C4-2B (cell line): ENCODE measurements at regions not wholly inside any gene's neighbourhood (a gene's known extent, or its start where the extent isn't known, plus 50 kb on each side); places are given as distances from the start of the nearest gene placed in this dataset.
"Not testable (repeated sequence)": the region's sequence is repeated elsewhere in the genome, so short reads cannot be mapped to it uniquely, and the experiment has no call there.

Experiments
- H3K27ac ChIP-seq: fragments of 450-650 bp; 2 replicates; pipeline ENCODE4 v1.5.1; 2017
- ZFX ChIP-seq: fragments of 450-650 bp; IDR thresholded peaks from 2 replicates; pipeline ENCODE4 v1.6.1; 2017
- TF ChIP-seq, protein P1 (sequence below): fragments of 450-650 bp; conservative IDR thresholded peaks from 2 replicates; pipeline ENCODE4 v1.5.1; 2017; ENCODE audit warnings: mild to moderate bottlenecking

GRCh38 chr6:115873901-115874300 is 186.8 kb downstream of the FRK start:
- no peak for TF ChIP-seq ZFX
- TF ChIP-seq, protein P1, sequence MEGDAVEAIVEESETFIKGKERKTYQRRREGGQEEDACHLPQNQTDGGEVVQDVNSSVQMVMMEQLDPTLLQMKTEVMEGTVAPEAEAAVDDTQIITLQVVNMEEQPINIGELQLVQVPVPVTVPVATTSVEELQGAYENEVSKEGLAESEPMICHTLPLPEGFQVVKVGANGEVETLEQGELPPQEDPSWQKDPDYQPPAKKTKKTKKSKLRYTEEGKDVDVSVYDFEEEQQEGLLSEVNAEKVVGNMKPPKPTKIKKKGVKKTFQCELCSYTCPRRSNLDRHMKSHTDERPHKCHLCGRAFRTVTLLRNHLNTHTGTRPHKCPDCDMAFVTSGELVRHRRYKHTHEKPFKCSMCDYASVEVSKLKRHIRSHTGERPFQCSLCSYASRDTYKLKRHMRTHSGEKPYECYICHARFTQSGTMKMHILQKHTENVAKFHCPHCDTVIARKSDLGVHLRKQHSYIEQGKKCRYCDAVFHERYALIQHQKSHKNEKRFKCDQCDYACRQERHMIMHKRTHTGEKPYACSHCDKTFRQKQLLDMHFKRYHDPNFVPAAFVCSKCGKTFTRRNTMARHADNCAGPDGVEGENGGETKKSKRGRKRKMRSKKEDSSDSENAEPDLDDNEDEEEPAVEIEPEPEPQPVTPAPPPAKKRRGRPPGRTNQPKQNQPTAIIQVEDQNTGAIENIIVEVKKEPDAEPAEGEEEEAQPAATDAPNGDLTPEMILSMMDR: no peak

DNA sequence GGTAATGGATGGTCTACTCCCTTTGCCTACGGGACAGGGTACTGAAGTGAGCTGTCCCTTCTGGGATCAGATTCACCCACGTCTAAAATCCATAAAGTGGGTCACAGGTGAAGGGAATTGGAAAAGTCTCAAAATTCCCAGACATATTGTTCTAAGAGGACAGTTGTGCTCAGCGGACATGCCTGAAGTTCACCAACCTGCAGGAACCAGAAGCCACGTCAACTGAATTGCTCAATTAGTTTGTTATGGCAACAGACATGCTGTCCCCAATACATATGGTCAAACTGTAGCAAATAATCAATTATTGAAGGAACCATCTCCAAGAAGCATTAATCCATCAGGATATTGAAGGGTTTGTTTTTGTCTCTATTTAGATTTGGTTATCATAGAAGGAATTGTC is 190.2 kb downstream of the FRK start:
- no peak for TF ChIP-seq ZFX
- no peak overlapping the region for H3K27ac ChIP-seq

More at GRCh38 chr6:115873901-115874300, 186.8 kb downstream of the FRK start:
- H3K27ac ChIP-seq: no peak overlapping the region

DNA sequence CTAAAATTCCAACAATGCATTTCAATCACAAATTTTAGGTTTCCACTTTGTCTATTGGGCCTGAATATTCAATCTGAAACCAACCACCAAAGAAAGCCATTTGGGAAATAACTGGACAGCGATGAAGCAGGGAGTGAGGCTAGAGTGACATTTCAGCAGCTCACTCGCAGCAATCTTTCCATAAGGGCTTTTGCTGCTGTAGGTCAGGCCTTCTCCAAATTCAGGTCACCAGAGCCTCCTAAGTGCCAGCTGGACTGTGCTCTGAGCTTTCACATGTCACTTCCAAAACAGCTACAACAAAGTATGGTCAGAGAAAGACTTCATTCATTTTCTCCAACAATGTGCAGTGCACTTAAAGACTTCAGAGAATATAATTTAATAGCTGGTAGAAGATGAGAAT is 194.8 kb downstream of the FRK start:
- no peak overlapping the region for H3K27ac ChIP-seq
- TF ChIP-seq, protein P1: no peak
- no peak for TF ChIP-seq ZFX

DNA sequence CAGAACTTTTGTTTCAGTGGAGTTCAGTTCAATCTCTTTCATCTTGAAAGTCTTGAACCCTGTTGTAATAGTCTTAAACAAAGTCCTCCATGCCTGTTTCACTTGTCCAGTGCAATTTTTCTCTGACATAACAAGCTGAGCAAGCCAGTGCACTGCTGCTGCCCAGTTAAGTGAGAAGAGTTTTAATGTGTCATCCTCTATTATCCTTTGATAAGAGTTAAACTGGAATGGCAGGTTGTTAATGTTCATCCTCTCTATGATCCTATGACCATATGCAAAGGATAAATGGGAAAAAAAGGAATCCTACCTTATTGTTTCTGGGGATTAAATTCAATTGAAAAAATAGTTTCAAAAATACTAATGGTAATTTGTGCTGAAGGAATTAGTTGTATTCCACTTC is 197.5 kb downstream of the FRK start:
- TF ChIP-seq ZFX: no peak
- TF ChIP-seq, protein P1: no peak
- H3K27ac ChIP-seq: no peak overlapping the region

DNA sequence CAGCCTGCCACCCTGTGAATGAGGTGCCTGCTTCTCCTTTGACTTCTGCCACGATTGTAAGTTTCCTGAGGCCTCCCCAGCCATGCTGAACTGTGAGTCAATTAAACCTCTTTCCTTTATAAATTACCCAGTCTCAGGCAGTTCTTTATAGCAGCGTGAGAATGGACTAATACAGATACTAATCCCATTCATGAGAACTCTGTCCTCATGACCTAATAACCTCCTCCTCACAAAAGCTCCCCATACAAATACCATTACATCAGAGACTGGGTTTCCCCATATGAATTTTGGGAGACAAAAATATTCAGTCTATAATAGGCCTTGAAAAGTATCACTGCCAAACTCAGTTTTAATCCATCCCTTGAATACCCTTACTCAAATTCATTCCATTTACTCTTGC is 199.0 kb downstream of the FRK start:
- H3K27ac ChIP-seq: not testable (repeated sequence)

DNA sequence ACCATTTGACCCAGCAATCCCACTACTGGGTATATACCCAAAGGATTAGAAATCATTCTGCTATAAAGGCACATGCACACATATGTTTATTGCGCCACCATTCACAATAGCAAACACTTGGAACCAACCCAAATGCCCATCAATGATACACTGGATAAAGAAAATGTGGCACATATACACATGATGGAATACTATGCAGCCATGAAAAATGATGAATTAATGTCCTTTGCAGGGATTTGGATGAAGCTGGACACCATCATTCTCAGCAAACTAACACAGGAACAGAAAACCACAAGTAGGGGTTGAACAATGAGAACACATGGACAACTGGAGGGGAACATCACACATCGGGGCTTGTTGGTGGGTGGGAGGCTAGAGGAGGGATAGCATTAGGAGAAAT is 201.1 kb downstream of the FRK start:
- not testable (repeated sequence) for H3K27ac ChIP-seq

DNA sequence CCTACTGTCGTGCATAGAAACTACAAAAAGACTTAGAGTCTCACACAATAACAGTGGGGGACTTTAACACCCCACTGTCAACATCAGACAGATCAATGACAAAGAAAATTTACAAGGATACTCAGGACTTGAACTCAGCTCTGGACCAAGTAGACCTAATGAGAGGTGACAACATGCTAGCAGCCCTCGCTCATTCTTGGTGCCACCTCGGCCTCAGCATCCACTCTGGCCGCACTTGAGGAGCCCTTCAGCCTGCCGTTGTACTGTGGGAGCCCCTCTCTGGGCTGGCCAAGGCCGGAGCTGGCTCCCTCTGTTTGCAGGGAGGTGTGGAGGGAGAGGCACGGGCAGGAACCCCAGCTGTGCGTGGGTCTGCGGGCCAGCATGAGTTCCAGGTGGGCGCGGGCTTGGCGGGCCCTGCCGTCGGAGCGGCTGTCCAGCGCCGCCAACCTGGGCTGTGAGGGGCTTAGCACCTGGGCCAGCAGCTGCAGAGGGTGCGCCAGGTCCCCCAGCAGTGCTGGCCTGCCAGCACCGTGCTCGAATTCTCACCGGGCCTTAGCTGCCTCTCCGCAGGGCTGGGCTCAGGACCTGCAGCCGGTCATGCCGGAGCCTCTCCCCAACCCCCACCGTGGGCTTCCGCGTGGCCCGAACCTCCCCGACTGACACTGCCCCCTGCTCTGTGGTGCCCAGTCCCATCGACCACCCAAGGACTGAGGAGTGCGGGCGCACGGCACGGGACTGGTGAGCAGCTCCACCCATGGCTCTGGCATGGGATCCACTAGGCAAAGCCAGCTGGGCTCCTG is 205.6 kb downstream of the FRK start:
- no peak overlapping the region for H3K27ac ChIP-seq
- TF ChIP-seq, protein P1: no peak
- no peak for TF ChIP-seq ZFX

- TF ChIP-seq ZFX: no peak
- TF ChIP-seq, protein P1: no peak
- no peak overlapping the region for H3K27ac ChIP-seq
Observed at GRCh38 chr6:115847671-115848070, 213.0 kb downstream of the FRK start.

DNA sequence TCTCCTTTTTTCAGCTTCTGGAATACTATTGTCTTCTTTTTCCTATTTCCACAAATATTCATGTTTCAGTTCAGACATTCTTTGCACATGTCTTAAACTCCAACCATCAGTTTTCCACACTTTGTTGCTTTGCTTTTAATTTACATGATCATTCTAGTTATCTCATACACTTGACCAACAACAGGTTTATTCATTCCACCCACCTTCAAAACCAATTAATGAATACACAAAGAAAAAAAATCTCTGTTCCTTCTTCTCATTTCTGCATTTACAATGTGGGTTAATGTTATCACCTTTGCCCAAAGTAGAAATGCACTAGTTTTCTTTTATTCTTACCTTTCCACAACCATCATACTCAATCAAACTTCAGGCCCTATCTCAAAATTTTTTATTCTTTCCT is 216.7 kb downstream of the FRK start:
- no peak overlapping the region for H3K27ac ChIP-seq
- TF ChIP-seq, protein P1: no peak
- no peak for TF ChIP-seq ZFX
